Activated CD4-positive, alpha-beta memory T cell treated with anti-CD3 and anti-CD28 coated beads, Interleukin-2, amount 10 ng/mL, durations not matched to agents 7 days and 5 days (primary cell): ENCODE measurements at regions not wholly inside any gene's neighbourhood (a gene's known extent, or its start where the extent isn't known, plus 50 kb on each side); places are given as distances from the start of the nearest gene placed in this dataset.

Source experiments
- CTCF ChIA-PET: fragments of 350-600 bp; sonication (Branson Sonifier 250); formaldehyde crosslinking; loops from one replicate; lab custom pipeline; 2021; ENCODE audit warnings: antibody characterized with exemption, inconsistent platforms; lab: Charles Lee
- POLR2A ChIA-PET: fragments of 350-600 bp; sonication (Branson Sonifier 250); formaldehyde crosslinking; loops from one replicate; lab custom pipeline; 2021; ENCODE audit warnings: antibody characterized with exemption; lab: Charles Lee
- DNase-seq: peaks from one replicate; pipeline ENCODE4 v3.0.0-alpha.2; 2020
- H3K27ac Mint-ChIP-seq: one replicate; pipeline ENCODE4 v1.8.0; 2021; ENCODE audit warnings: mild to moderate bottlenecking, mixed read lengths
- H3K27me3 Mint-ChIP-seq: one replicate; pipeline ENCODE4 v1.8.0; 2021; ENCODE audit warnings: mixed read lengths
- H3K36me3 Mint-ChIP-seq: one replicate; pipeline ENCODE4 v1.8.0; 2021; ENCODE audit warnings: low read depth, mixed read lengths
- H3K4me1 Mint-ChIP-seq: one replicate; pipeline ENCODE4 v1.8.0; 2021; ENCODE audit warnings: mixed read lengths
- H3K4me3 Mint-ChIP-seq: one replicate; pipeline ENCODE4 v1.8.0; 2021; ENCODE audit warnings: mild to moderate bottlenecking, mixed read lengths
- H3K9me3 Mint-ChIP-seq: one replicate; pipeline ENCODE4 v1.8.0; 2021; ENCODE audit warnings: mixed read lengths

GRCh38 chr17:45687594-45687993 is 96.5 kb upstream of the CRHR1 start:
- Mint-ChIP-seq H3K9me3 (no peaks in the 10 kb centered on the region), H3K36me3 (no peaks in the 10 kb centered on the region), H3K27ac (no peak overlapping the region), H3K4me1 (no peaks in the 10 kb centered on the region), H3K4me3 (no peak overlapping the region), H3K27me3 (peaks cover 34% of the 10 kb centered on the region)
- ChIA-PET CTCF (no interaction called here), POLR2A (no interaction called here)
- no peak for DNase-seq

- ChIA-PET POLR2A (no interaction called here), CTCF (no interaction called here)
- no peaks in the 10 kb centered on the region for H3K4me1 Mint-ChIP-seq
- no peaks in the 10 kb centered on the region for H3K36me3 Mint-ChIP-seq
- no peak overlapping the region for H3K27ac Mint-ChIP-seq
- no peak overlapping the region for H3K4me3 Mint-ChIP-seq
- DNase-seq, result no peak
- peaks cover 35% of the 10 kb centered on the region for H3K27me3 Mint-ChIP-seq
- H3K9me3 Mint-ChIP-seq, result no peaks in the 10 kb centered on the region
Observed at GRCh38 chr17:45688353-45688752, 95.8 kb upstream of the CRHR1 start.

GRCh38 chr17:45688820-45689219 is 95.3 kb upstream of the CRHR1 start:
- no peak overlapping the region for H3K27ac Mint-ChIP-seq
- no peak for DNase-seq
- no peaks in the 10 kb centered on the region for H3K9me3 Mint-ChIP-seq
- POLR2A ChIA-PET, result no interaction called here
- no peaks in the 10 kb centered on the region for H3K36me3 Mint-ChIP-seq
- H3K27me3 Mint-ChIP-seq, result peaks cover 37% of the 10 kb centered on the region
- H3K4me3 Mint-ChIP-seq, result no peak overlapping the region
- H3K4me1 Mint-ChIP-seq, result no peaks in the 10 kb centered on the region
- CTCF ChIA-PET, result no interaction called here

- Mint-ChIP-seq H3K27ac (no peak overlapping the region), H3K36me3 (no peaks in the 10 kb centered on the region), H3K27me3 (peaks cover 37% of the 10 kb centered on the region), H3K4me3 (no peak overlapping the region), H3K4me1 (no peaks in the 10 kb centered on the region), H3K9me3 (no peaks in the 10 kb centered on the region)
- ChIA-PET POLR2A (no interaction called here), CTCF (interaction anchor here (1.3 kb wide), 1 partner anchor 9 kb away, joined by 3 read pairs; no protein-coding TSS in a partner anchor)
- DNase-seq, result no peak
Observed at GRCh38 chr17:45689451-45689850, 94.7 kb upstream of the CRHR1 start.

GRCh38 chr17:45690625-45691275 is 93.4 kb upstream of the CRHR1 start:
- DNase-seq, result no peak
- no peaks in the 10 kb centered on the region for H3K4me1 Mint-ChIP-seq
- H3K27ac Mint-ChIP-seq, result no peak overlapping the region
- no peaks in the 10 kb centered on the region for H3K36me3 Mint-ChIP-seq
- CTCF ChIA-PET, result interaction anchor here (0.6 to 1.3 kb wide), 2 partner anchors 10 to 1377 kb away, joined by 3 to 7 read pairs; no protein-coding TSS in a partner anchor
- POLR2A ChIA-PET, result no interaction called here
- H3K27me3 Mint-ChIP-seq, result peaks cover 44% of the 10 kb centered on the region
- H3K4me3 Mint-ChIP-seq, result no peak overlapping the region
- H3K9me3 Mint-ChIP-seq, result no peaks in the 10 kb centered on the region

GRCh38 chr17:45692661-45693060 is 91.5 kb upstream of the CRHR1 start:
- Mint-ChIP-seq H3K27ac (no peak overlapping the region), H3K4me1 (no peaks in the 10 kb centered on the region), H3K27me3 (peaks cover 47% of the 10 kb centered on the region), H3K9me3 (no peaks in the 10 kb centered on the region), H3K4me3 (no peak overlapping the region), H3K36me3 (no peaks in the 10 kb centered on the region)
- DNase-seq, result no peak
- ChIA-PET CTCF (no interaction called here), POLR2A (no interaction called here)

- Mint-ChIP-seq H3K9me3 (no peaks in the 10 kb centered on the region), H3K4me1 (no peaks in the 10 kb centered on the region), H3K27ac (no peak overlapping the region), H3K36me3 (no peaks in the 10 kb centered on the region), H3K4me3 (no peak overlapping the region), H3K27me3 (peaks cover 48% of the 10 kb centered on the region)
- CTCF ChIA-PET, result no interaction called here
- no peak for DNase-seq
- POLR2A ChIA-PET, result no interaction called here
Observed at GRCh38 chr17:45693792-45694191, 90.3 kb upstream of the CRHR1 start.

- H3K9me3 Mint-ChIP-seq, result no peaks in the 10 kb centered on the region
- ChIA-PET CTCF (no interaction called here), POLR2A (no interaction called here)
- no peak overlapping the region for H3K27ac Mint-ChIP-seq
- no peaks in the 10 kb centered on the region for H3K4me1 Mint-ChIP-seq
- H3K27me3 Mint-ChIP-seq, result peaks cover 30% of the 10 kb centered on the region
- no peaks in the 10 kb centered on the region for H3K36me3 Mint-ChIP-seq
- no peak overlapping the region for H3K4me3 Mint-ChIP-seq
- no peak for DNase-seq
Observed at GRCh38 chr17:45696442-45696841, 87.7 kb upstream of the CRHR1 start.

- H3K27ac Mint-ChIP-seq, result no peak overlapping the region
- H3K9me3 Mint-ChIP-seq, result no peaks in the 10 kb centered on the region
- DNase-seq, result no peak
- H3K4me1 Mint-ChIP-seq, result no peaks in the 10 kb centered on the region
- no peak overlapping the region for H3K4me3 Mint-ChIP-seq
- ChIA-PET POLR2A (no interaction called here), CTCF (no interaction called here)
- no peaks in the 10 kb centered on the region for H3K36me3 Mint-ChIP-seq
- peaks cover 27% of the 10 kb centered on the region for H3K27me3 Mint-ChIP-seq
Observed at GRCh38 chr17:45697076-45697475, 87.0 kb upstream of the CRHR1 start.

GRCh38 chr17:45700171-45701090 is 83.7 kb upstream of the CRHR1 start:
- DNase-seq, result no peak
- H3K4me3 Mint-ChIP-seq, result no peak overlapping the region
- H3K27me3 Mint-ChIP-seq, result peaks cover 25% of the 10 kb centered on the region
- no peak overlapping the region for H3K27ac Mint-ChIP-seq
- H3K4me1 Mint-ChIP-seq, result no peaks in the 10 kb centered on the region
- H3K9me3 Mint-ChIP-seq, result no peaks in the 10 kb centered on the region
- no peaks in the 10 kb centered on the region for H3K36me3 Mint-ChIP-seq
- POLR2A ChIA-PET, result no interaction called here
- CTCF ChIA-PET, result no interaction called here

- no peak for DNase-seq
- Mint-ChIP-seq H3K36me3 (no peaks in the 10 kb centered on the region), H3K27ac (no peak overlapping the region), H3K9me3 (no peaks in the 10 kb centered on the region), H3K4me1 (no peaks in the 10 kb centered on the region), H3K27me3 (peaks cover 29% of the 10 kb centered on the region), H3K4me3 (no peak overlapping the region)
- ChIA-PET CTCF (no interaction called here), POLR2A (no interaction called here)
Observed at GRCh38 chr17:45702666-45703266, 81.4 kb upstream of the CRHR1 start.

GRCh38 chr17:45703348-45703747 is 80.8 kb upstream of the CRHR1 start:
- Mint-ChIP-seq H3K4me3 (no peak overlapping the region), H3K27me3 (peaks cover 32% of the 10 kb centered on the region), H3K36me3 (no peaks in the 10 kb centered on the region), H3K27ac (no peak overlapping the region), H3K4me1 (no peaks in the 10 kb centered on the region), H3K9me3 (no peaks in the 10 kb centered on the region)
- POLR2A ChIA-PET, result no interaction called here
- CTCF ChIA-PET, result no interaction called here
- DNase-seq, result no peak

- no peak overlapping the region for H3K4me3 Mint-ChIP-seq
- H3K4me1 Mint-ChIP-seq, result no peaks in the 10 kb centered on the region
- ChIA-PET POLR2A (no interaction called here), CTCF (no interaction called here)
- no peaks in the 10 kb centered on the region for H3K9me3 Mint-ChIP-seq
- no peak overlapping the region for H3K27ac Mint-ChIP-seq
- peaks cover 28% of the 10 kb centered on the region for H3K27me3 Mint-ChIP-seq
- no peaks in the 10 kb centered on the region for H3K36me3 Mint-ChIP-seq
- no peak for DNase-seq
Observed at GRCh38 chr17:45703806-45704205, 80.3 kb upstream of the CRHR1 start.
